NB4 (cell line): ENCODE measurements at regions not wholly inside any gene's neighbourhood (a gene's known extent, or its start where the extent isn't known, plus 50 kb on each side); places are given as distances from the start of the nearest gene placed in this dataset.

Experiments
- POLR2A ChIP-seq: IDR thresholded peaks from 2 replicates; pipeline ENCODE4 v1.6.1; 2011; ENCODE audit warnings: mild to moderate bottlenecking; ENCODE audit not compliant: insufficient read length; ENCODE audit errors: extremely low read depth
- TF ChIP-seq, protein P1 (sequence below): IDR thresholded peaks from one replicate; pipeline ENCODE4 v1.5.1; 2012; ENCODE audit warnings: low read depth, low read length

DNA sequence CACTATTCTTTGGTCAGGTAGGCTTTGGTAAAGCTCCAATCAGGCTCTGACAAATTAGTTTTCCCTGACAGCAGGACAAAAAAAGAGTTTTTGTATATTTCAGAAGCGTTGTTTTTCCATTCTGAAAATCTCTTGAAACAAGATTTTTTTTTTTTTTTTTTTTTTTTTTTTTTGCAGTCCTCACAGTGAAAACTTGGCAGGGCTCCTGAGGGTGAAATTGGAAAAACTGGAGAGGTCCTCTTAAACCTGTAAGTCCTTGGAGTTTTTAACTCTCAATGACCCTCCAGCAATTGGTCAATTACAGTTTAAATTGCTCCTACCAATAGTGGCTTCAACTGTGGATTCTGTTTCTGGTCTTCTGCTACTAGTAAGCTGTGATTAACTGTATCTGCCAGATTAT is 244.5 kb upstream of the PKDCC start:
- TF ChIP-seq, protein P1, sequence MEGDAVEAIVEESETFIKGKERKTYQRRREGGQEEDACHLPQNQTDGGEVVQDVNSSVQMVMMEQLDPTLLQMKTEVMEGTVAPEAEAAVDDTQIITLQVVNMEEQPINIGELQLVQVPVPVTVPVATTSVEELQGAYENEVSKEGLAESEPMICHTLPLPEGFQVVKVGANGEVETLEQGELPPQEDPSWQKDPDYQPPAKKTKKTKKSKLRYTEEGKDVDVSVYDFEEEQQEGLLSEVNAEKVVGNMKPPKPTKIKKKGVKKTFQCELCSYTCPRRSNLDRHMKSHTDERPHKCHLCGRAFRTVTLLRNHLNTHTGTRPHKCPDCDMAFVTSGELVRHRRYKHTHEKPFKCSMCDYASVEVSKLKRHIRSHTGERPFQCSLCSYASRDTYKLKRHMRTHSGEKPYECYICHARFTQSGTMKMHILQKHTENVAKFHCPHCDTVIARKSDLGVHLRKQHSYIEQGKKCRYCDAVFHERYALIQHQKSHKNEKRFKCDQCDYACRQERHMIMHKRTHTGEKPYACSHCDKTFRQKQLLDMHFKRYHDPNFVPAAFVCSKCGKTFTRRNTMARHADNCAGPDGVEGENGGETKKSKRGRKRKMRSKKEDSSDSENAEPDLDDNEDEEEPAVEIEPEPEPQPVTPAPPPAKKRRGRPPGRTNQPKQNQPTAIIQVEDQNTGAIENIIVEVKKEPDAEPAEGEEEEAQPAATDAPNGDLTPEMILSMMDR = no peak
- no peak for TF ChIP-seq POLR2A
